ENCODE measurements at regions not wholly inside any gene's neighbourhood (a gene's known extent, or its start where the extent isn't known, plus 50 kb on each side); places are given as distances from the start of the nearest gene placed in this dataset.
"Not testable (repeated sequence)": the region's sequence is repeated elsewhere in the genome, so short reads cannot be mapped to it uniquely, and the experiment has no call there.

DNA sequence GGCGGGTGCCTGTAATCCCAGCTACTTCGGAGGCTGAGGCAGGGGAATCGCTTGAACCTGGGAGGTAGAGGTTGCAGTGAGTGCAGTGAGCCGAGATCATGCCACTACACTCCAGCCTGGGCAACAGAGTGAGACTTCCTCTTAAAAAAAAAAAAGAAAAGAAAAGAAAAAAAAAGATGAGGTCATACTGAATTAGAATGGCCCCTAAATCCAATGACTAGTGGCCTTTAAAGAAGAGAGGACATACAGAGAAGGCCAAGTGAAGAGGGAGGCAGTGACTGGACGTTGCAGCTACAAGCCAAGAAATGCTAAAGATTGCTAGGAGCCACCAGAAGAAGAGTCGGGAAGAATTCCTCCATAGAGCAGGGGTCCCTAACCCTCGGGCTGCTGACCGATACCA is 76.9 kb upstream of the TIAM1 start:
- Mint-ChIP-seq H3K9me3 (no peaks in the 10 kb centered on the region), H3K36me3 (ENCODE audit: insufficient read depth) (no peaks in the 10 kb centered on the region), H3K4me3 (no peak overlapping the region), H3K27me3 (ENCODE audit: low read depth) (no peaks in the 10 kb centered on the region), H3K4me1 (ENCODE audit: low read depth) (peaks cover 5% of the 10 kb centered on the region)
- DNase-seq (no peak), ATAC-seq (no peak)

DNA sequence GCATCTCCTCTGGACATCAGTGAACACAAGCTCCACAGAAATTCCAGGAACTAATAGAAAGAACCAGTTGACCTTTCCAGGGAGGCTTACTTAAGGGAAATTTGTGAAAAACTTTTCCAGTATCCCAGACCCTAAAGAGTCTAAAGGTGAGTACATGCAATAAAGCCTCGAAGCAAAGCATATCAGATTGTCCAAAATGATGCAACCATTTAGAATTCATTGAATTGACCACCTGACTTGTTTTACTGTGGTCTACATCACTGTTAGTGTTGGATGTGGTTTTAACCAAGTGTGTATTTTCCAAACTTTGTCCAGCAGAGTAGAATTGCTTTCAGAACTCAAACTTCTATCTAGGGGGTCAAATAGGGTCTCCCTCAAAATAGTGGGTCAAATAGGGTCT is 76.3 kb upstream of the TIAM1 start:
- Mint-ChIP-seq H3K27me3 (ENCODE audit: low read depth) (no peaks in the 10 kb centered on the region), H3K4me1 (ENCODE audit: low read depth) (peaks cover 5% of the 10 kb centered on the region), H3K4me3 (no peak overlapping the region), H3K9me3 (no peaks in the 10 kb centered on the region), H3K36me3 (ENCODE audit: insufficient read depth) (no peaks in the 10 kb centered on the region)
- no peak for ATAC-seq
- DNase-seq: no peak

DNA sequence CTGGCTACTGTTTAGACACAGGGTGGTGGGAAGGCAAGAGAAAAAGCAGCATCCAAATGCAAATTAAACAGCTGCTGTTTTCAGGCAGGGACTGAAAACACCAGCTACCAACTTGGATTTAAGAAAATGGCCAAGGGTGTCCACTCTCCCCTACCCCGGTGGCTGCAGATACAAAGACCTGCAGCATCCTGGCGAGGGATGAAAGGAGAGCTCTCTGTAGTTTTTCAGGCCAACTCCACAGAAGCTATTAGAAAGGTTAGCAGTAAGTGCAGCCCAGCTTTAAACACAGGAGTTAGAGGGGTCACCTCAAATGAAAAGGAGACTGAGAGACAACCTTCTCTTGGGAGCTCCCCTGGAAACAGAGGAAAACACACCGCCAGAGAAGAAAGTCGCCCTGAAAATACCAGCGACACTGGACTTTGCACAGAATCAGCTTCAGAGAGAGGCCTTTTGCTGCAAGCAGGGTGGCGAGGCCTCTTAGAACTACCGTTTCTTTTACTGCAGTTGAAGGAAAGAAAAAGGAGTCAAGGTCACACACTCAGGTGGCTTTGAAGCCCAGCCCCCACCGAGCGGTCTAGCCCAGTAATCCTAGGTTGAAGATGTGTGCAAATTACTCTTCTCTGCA is 74.4 kb upstream of the TIAM1 start:
- ATAC-seq: no peak
- no peak for DNase-seq
- peaks cover 5% of the 10 kb centered on the region for H3K4me1 Mint-ChIP-seq (ENCODE audit: low read depth)
- H3K9me3 Mint-ChIP-seq: no peaks in the 10 kb centered on the region
- no peaks in the 10 kb centered on the region for H3K27me3 Mint-ChIP-seq (ENCODE audit: low read depth)
- no peaks in the 10 kb centered on the region for H3K36me3 Mint-ChIP-seq (ENCODE audit: insufficient read depth)
- no peak overlapping the region for H3K4me3 Mint-ChIP-seq

DNA sequence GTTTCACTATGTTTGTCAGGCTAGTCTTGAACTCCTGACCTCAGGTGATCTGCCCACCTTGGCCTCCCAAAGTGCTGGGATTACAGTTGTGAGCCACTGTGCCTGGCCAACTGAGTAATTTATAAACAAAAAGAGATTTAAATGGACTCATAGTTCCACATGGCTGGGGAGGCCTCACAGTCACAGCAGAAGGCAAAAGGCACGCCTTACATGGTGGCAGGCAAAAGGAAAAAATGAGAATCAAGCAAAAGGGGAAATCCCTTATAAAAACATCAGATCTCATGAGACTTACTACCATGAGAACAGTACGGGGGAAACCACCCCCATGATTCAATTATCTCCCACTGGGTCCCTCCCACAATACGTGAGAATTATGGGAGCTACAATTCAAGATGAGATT is 73.2 kb upstream of the TIAM1 start:
- not testable (repeated sequence) for H3K4me1 Mint-ChIP-seq (ENCODE audit: low read depth); H3K36me3 Mint-ChIP-seq (ENCODE audit: insufficient read depth); H3K9me3 Mint-ChIP-seq; H3K4me3 Mint-ChIP-seq; H3K27me3 Mint-ChIP-seq (ENCODE audit: low read depth); DNase-seq
- peak; percentile 76 to 82 for ATAC-seq

DNA sequence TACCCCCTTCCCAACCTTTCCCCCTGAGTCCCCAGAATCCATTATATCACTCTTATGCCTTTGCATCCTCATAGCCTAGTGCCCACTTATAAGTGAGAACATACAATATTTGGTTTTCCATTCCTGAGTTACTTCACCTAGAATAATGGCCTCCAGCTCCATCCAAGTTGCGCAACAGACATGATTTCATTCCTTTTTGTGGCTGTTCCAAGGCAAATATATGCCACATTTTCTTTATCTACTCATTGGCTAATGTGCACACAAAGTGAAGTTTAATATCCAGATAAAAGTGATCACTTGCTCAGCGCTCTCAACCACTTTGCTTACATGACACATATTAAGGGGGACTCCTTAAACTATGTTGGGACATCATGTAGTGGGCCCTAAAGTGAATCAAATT is 72.4 kb upstream of the TIAM1 start:
- Mint-ChIP-seq H3K9me3 (no peaks in the 10 kb centered on the region), H3K27me3 (ENCODE audit: low read depth) (no peaks in the 10 kb centered on the region)

DNA sequence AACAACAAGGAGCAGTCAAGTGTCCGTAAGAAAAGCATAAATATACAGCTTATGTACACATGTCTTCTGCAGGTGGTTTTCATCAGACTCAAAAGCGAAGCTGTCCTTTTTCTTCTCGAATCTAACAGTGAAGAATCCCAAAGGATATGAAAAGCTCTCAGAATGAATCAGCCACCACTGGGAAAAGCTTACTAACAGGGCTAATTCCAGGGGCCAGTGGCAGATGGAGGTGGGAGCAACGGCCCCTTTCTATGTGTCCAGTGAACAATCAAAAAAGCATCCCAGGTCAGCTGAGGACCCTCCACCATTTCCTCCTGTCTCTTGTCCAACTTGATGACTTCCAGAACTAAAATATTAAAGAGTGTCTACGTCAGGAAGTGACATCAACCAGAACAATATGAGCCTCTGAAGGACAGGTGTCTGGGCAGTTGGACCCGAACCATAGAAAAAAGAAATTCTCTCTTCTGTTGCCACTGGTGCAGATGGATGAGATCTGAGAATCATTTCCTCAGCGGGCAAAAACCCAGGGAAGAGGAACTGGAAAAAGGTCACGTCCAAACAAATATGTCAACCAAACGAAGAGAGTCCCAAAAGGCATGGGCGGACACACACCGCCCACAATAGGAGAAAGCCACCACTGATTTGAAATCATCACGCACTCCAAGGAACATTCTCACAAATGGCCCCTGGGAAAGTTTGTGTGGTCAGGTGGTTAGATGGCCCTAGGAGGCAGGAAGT is 70.4 kb upstream of the TIAM1 start:
- DNase-seq (no peak), ATAC-seq (no peak)
- Mint-ChIP-seq H3K27me3 (ENCODE audit: low read depth) (no peaks in the 10 kb centered on the region), H3K9me3 (no peaks in the 10 kb centered on the region), H3K4me3 (no peak overlapping the region), H3K4me1 (ENCODE audit: low read depth) (peaks cover 4% of the 10 kb centered on the region), H3K36me3 (ENCODE audit: insufficient read depth) (no peaks in the 10 kb centered on the region)

More for the DNA sequence above, 72.4 kb upstream of the TIAM1 start:
- peaks cover 4% of the 10 kb centered on the region for H3K4me1 Mint-ChIP-seq (ENCODE audit: low read depth)
- no peak for ATAC-seq
- H3K36me3 Mint-ChIP-seq (ENCODE audit: insufficient read depth): no peaks in the 10 kb centered on the region
- H3K4me3 Mint-ChIP-seq: no peak overlapping the region
- DNase-seq: no peak

DNA sequence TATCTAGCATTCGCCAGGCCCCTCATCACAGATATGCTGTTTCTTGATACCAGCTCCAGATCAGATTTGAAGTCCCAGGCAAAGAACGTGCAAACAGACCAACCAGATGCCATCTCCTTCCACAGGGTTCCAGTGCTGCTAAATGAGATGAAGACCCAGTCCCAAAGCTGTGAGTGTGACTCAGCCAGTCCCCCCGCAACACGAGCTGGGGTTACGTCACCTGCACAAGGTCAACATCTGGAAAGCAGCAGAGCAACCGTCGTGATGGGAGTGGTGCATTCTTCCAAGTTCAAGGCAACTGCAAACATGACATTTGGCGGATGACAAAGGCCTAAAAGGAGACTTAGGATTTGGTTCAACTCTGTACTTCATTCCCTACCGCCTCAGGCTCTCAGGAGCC is 69.6 kb upstream of the TIAM1 start:
- no peak for ATAC-seq
- H3K36me3 Mint-ChIP-seq (ENCODE audit: insufficient read depth): no peaks in the 10 kb centered on the region
- DNase-seq: no peak
- H3K4me3 Mint-ChIP-seq: no peak overlapping the region
- H3K4me1 Mint-ChIP-seq (ENCODE audit: low read depth): peaks cover 4% of the 10 kb centered on the region
- H3K9me3 Mint-ChIP-seq: no peaks in the 10 kb centered on the region
- H3K27me3 Mint-ChIP-seq (ENCODE audit: low read depth): no peaks in the 10 kb centered on the region

DNA sequence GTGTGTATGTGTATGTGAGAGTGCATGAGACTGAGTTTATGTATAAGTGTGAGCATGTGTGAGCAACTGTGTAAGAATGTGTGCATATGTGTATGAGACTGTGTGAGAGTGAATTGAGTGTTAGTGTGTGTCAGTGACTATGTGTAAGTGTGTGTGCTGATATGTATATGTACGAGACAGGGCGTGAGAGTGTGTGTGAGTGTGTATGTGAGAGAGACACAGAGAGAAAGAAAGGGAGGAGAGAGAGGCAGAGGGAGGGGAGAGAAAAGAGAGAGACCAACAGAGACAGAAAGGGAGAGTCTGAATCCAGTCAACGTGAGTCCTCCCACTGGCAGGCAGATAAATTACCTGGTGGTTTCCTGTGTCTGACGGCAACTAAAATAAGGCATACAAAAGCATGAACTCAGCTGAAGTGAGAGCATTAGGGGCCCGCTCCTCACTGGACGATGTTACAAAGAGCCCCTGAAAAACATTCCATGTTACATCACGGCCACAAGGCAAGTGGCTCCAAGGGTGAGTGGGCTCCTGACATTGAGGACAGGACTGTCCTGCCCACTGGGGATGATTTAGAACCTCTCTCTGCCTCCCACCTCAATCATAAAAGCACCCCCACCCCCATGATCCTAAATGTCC is 66.6 kb upstream of the TIAM1 start:
- no peaks in the 10 kb centered on the region for H3K27me3 Mint-ChIP-seq (ENCODE audit: low read depth)
- DNase-seq: peak; percentile 15

DNA sequence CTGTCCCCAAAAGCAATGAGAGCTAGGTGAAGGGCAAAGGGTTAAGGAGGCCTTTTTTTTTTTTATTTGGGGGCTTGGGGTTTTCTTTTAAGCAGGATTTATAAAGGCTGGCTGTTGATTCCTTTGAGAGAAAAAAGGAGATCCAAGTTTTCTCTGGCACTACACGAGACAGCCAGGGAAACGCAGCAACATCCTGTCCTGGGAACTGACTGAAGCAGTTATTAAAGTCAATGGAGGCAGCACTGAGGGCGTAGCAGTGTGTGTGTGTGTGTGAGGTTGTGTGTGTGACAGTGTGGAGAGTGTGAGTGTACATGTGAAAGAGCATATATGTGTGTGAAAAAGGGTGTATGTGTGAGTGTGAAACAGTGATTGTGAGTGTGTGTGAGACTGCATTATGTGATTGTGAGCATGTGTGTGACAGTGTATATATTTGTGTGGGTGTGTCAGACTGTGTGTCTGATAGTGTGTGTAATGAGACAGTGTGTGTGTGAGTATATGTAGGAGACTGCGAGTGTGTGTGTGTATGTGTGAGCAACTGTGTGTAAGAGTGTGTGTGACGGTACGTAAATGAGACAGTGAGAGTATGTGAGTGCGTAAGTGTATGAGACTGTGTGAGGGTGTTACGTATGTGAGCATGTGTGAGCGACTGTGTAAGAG is 65.9 kb upstream of the TIAM1 start:
- no peak for DNase-seq
- Mint-ChIP-seq H3K36me3 (ENCODE audit: insufficient read depth) (no peaks in the 10 kb centered on the region), H3K9me3 (no peaks in the 10 kb centered on the region), H3K4me3 (no peak overlapping the region), H3K27me3 (ENCODE audit: low read depth) (no peaks in the 10 kb centered on the region), H3K4me1 (ENCODE audit: low read depth) (peaks cover 14% of the 10 kb centered on the region)
- ATAC-seq: peak; percentile 7 to 14

More for the DNA sequence above, 66.6 kb upstream of the TIAM1 start:
- no peaks in the 10 kb centered on the region for H3K36me3 Mint-ChIP-seq (ENCODE audit: insufficient read depth)
- H3K4me1 Mint-ChIP-seq (ENCODE audit: low read depth): peaks cover 10% of the 10 kb centered on the region
- H3K4me3 Mint-ChIP-seq: no peak overlapping the region
- peak; percentile 67 to 71 for ATAC-seq
- H3K9me3 Mint-ChIP-seq: no peaks in the 10 kb centered on the region

DNA sequence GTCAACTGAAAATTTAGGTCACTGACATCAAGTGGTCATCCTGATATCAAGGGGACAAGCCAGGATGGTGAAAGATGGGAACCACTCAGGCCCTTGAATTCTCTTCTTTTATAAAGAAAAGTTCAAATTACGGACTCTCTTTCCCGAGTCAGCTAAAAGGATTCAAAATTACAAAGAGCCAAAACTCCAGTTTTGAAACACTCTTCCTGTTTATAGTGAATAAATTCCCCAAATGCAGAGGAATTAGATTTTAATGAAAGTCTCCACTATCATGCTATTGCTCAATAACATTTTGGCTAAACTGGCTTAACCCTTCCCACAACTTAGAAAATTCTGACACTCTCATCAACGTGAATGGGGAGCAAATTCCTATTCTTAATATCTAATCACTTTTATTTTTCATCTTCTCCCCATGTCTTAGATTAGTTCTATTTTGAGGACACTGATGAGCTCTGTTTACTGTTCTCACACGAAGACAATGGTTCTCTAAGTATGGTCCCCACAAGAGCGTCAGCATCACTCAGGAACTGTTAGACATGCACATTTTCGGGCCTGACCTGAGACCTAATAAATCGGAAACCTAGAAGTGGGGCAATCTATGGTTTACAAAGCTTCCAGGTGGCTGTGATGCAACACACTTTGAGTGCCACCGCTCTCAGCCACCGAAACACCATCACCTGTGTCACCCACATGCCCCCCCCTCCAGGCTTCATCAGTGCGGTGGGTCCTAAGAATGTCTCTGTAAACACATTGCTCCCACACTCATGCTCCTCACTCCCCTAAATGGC is 64.4 kb upstream of the TIAM1 start:
- no peaks in the 10 kb centered on the region for H3K9me3 Mint-ChIP-seq
- H3K27me3 Mint-ChIP-seq (ENCODE audit: low read depth): no peaks in the 10 kb centered on the region
- H3K4me3 Mint-ChIP-seq: no peak overlapping the region
- DNase-seq: no peak
- ATAC-seq: no peak
- no peaks in the 10 kb centered on the region for H3K36me3 Mint-ChIP-seq (ENCODE audit: insufficient read depth)
- H3K4me1 Mint-ChIP-seq (ENCODE audit: low read depth): peaks cover 14% of the 10 kb centered on the region

DNA sequence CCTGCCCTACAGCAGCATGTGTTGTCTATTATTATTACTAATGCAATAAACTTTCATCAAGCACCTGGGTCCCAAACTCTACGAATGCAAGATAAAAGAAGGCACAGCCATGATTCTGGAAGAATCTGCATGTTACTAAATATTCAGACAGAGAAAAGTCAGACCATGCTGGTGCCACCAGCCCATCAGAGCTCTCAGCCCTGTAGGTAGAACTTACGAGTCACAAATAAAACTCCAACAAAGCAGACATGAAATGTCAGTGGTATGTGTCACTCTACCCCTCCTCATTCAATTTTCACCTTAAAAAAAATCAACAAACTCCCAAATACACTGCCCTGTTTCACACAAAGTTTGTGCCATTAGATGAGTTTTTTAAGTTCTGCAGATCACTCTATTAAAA is 62.4 kb upstream of the TIAM1 start:
- DNase-seq: no peak
- Mint-ChIP-seq H3K4me3 (no peak overlapping the region), H3K36me3 (ENCODE audit: insufficient read depth) (no peaks in the 10 kb centered on the region), H3K4me1 (ENCODE audit: low read depth) (peaks cover 14% of the 10 kb centered on the region), H3K9me3 (no peaks in the 10 kb centered on the region), H3K27me3 (ENCODE audit: low read depth) (no peaks in the 10 kb centered on the region)
- ATAC-seq: peak; percentile 72 to 74

DNA sequence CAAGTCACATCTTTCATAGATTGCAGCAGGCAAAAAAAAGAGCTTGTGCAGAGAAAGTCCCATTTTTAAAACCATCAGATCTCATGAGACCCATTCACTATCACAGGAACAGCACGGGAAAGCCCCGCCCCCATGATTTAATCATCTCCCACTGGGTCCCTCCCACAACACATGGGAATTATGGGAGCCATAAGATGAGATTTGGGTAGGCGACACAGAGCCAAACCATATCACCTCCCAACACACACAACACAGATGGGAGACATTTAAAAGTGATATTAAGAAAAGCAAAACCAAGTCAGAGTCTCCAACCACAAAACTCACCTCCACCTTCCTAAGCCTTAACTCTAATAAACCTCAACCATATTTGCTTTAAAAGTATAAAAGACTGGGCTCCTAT is 61.5 kb upstream of the TIAM1 start:
- H3K9me3 Mint-ChIP-seq: no peaks in the 10 kb centered on the region
- ATAC-seq: no peak
- H3K27me3 Mint-ChIP-seq (ENCODE audit: low read depth): no peaks in the 10 kb centered on the region
- no peaks in the 10 kb centered on the region for H3K36me3 Mint-ChIP-seq (ENCODE audit: insufficient read depth)
- H3K4me3 Mint-ChIP-seq: no peak overlapping the region
- DNase-seq: no peak
- peaks cover 17% of the 10 kb centered on the region for H3K4me1 Mint-ChIP-seq (ENCODE audit: low read depth)

DNA sequence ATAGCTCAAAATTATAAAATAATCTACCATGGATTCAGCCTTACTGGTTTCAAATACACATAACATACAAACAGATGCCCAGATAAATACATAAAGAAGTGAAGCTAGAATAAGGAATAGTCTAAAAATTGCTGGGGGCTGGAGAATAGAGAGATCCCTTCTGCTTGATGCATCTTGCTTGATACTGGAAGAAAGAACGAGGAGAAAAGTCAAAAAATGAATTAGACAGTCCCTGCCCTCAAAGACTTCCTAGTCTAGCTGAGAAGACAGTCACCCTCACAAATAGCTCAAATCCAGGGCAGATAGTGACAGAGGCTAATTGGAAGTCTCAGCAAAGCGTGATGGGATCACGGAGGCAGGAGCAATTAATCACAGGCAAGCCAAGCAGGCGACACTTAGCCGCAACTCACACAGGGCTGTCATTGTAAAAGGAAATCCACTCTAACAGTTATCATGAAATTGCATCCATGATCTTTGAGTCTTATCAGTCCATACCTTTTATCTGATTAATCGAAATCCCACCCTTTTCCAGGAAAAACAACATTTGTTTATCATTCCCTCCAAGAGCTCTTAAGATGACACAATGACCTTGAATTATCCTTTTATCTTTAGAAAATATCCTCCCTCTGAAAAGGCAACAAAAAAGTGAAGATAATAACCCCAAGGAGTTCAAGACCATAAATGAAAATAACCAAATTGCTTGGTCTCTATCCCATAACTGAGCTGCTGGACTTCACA is 59.7 kb upstream of the TIAM1 start:
- no peak for ATAC-seq
- Mint-ChIP-seq H3K36me3 (ENCODE audit: insufficient read depth) (no peaks in the 10 kb centered on the region), H3K9me3 (no peaks in the 10 kb centered on the region), H3K27me3 (ENCODE audit: low read depth) (no peaks in the 10 kb centered on the region), H3K4me1 (ENCODE audit: low read depth) (peaks cover 24% of the 10 kb centered on the region), H3K4me3 (no peak overlapping the region)
- DNase-seq: no peak
